ENCODE measurements at regions not wholly inside any gene's neighbourhood (a gene's known extent, or its start where the extent isn't known, plus 50 kb on each side); places are given as distances from the start of the nearest gene placed in this dataset.

GRCh38 chr10:35754519-35754918 is 112.4 kb upstream of the FZD8 start:
- DNase-seq = no peak

- peak; percentile 67 for DNase-seq
Measured at GRCh38 chr10:35752469-35753461, 110.7 kb upstream of the FZD8 start.

- no peak for DNase-seq
Measured at GRCh38 chr10:35751347-35751746, 109.3 kb upstream of the FZD8 start.

GRCh38 chr10:35749230-35749629 is 107.1 kb upstream of the FZD8 start:
- DNase-seq = no peak

- DNase-seq = no peak
Measured at GRCh38 chr10:35745617-35746403, 103.7 kb upstream of the FZD8 start.

- DNase-seq = peak; percentile 50
Measured at GRCh38 chr10:35743851-35744250, 101.8 kb upstream of the FZD8 start.

- no peak for DNase-seq
Measured at GRCh38 chr10:35743351-35743750, 101.3 kb upstream of the FZD8 start.

GRCh38 chr10:35739998-35740397 is 97.9 kb upstream of the FZD8 start:
- peak; percentile 59 for DNase-seq

GRCh38 chr10:35735412-35735811 is 93.3 kb upstream of the FZD8 start:
- DNase-seq = peak; percentile 72

GRCh38 chr10:35731828-35732227 is 89.7 kb upstream of the FZD8 start:
- DNase-seq = no peak

- DNase-seq = no peak
Measured at GRCh38 chr10:35728341-35728740, 86.2 kb upstream of the FZD8 start.

- DNase-seq = no peak
Measured at GRCh38 chr10:35726846-35727245, 84.8 kb upstream of the FZD8 start.

- no peak for DNase-seq
Measured at GRCh38 chr10:35723992-35724391, 81.9 kb upstream of the FZD8 start.

GRCh38 chr10:35723059-35723458 is 81.0 kb upstream of the FZD8 start:
- no peak for DNase-seq

- no peak for DNase-seq
Measured at GRCh38 chr10:35722636-35723035, 80.5 kb upstream of the FZD8 start.

GRCh38 chr10:35722226-35722625 is 80.1 kb upstream of the FZD8 start:
- no peak for DNase-seq

- DNase-seq = no peak
Measured at GRCh38 chr10:35720366-35720765, 78.3 kb upstream of the FZD8 start.

- no peak for DNase-seq
Measured at GRCh38 chr10:35716776-35717175, 74.7 kb upstream of the FZD8 start.

- DNase-seq = no peak
Measured at GRCh38 chr10:35712486-35712885, 70.4 kb upstream of the FZD8 start.

GRCh38 chr10:35711615-35712411 is 69.7 kb upstream of the FZD8 start:
- no peak for DNase-seq

GRCh38 chr10:35707642-35708425 is 65.7 kb upstream of the FZD8 start:
- DNase-seq = peak; percentile 82

- no peak for DNase-seq
Measured at GRCh38 chr10:35706959-35707358, 64.9 kb upstream of the FZD8 start.
